SK-N-SH (cell line): ENCODE measurements at regions not wholly inside any gene's neighbourhood (a gene's known extent, or its start where the extent isn't known, plus 50 kb on each side); places are given as distances from the start of the nearest gene placed in this dataset.

Experiments
- EZH2phosphoT487 ChIP-seq: fragments of 200-600 bp; sonication (generic); IDR thresholded peaks from 2 replicates; pipeline ENCODE4 v1.6.1; 2017; ENCODE audit warnings: low read depth, mixed run types, mild to moderate bottlenecking, antibody characterized with exemption, moderate library complexity, borderline replicate concordance
- FOXJ3 ChIP-seq: sonication (generic); formaldehyde crosslinking; IDR thresholded peaks from 2 replicates; pipeline ENCODE4 v1.5.1; 2020; ENCODE audit warnings: mild to moderate bottlenecking, missing genetic modification reagents
- NRF1 ChIP-seq: IDR thresholded peaks from 2 replicates; pipeline ENCODE4 v1.6.1; 2012; ENCODE audit warnings: low read depth, mild to moderate bottlenecking, low read length
- POLR2AphosphoS5 ChIP-seq: IDR thresholded peaks from 2 replicates; pipeline ENCODE4 v1.6.1; 2012; ENCODE audit warnings: low read depth, low read length
- RCOR1 ChIP-seq: fragments of 150-350 bp; IDR thresholded peaks from 2 replicates; pipeline ENCODE4 v1.6.1; 2017; ENCODE audit warnings: antibody characterized with exemption, low read length
- RFX5 ChIP-seq: IDR thresholded peaks from 2 replicates; pipeline ENCODE4 v1.6.1; 2012; ENCODE audit warnings: mild to moderate bottlenecking, improper control_type of control experiment, low read length
- SMC3 ChIP-seq: IDR thresholded peaks from 2 replicates; pipeline ENCODE4 v1.6.1; 2012; ENCODE audit warnings: low read depth, low read length, improper control_type of control experiment
- TAF1 ChIP-seq: IDR thresholded peaks from 2 replicates; pipeline ENCODE4 v1.6.1; 2012; ENCODE audit warnings: low read depth, mild to moderate bottlenecking, low read length, moderate library complexity, borderline replicate concordance
- TCF12 ChIP-seq: IDR thresholded peaks from 2 replicates; pipeline ENCODE4 v1.4.0; 2012
- TF ChIP-seq, protein P1 (sequence below): fragments of 200-600 bp; sonication (generic); IDR thresholded peaks from 2 replicates; pipeline ENCODE4 v1.6.1; 2017; ENCODE audit warnings: antibody characterized with exemption, mild to moderate bottlenecking, moderate library complexity
- TF ChIP-seq, protein P2 (sequence below): IDR thresholded peaks from 2 replicates; pipeline ENCODE4; 2012
- TF ChIP-seq, protein P3 (sequence below): fragments of 150-350 bp; IDR thresholded peaks from 2 replicates; pipeline ENCODE4 v1.6.1; 2017; ENCODE audit warnings: antibody characterized with exemption, low read length, low read depth, borderline replicate concordance
- TF ChIP-seq, protein P4 (sequence below): IDR thresholded peaks from 2 replicates; pipeline ENCODE4 v1.4.0; 2012; ENCODE audit warnings: low read depth, borderline replicate concordance

DNA sequence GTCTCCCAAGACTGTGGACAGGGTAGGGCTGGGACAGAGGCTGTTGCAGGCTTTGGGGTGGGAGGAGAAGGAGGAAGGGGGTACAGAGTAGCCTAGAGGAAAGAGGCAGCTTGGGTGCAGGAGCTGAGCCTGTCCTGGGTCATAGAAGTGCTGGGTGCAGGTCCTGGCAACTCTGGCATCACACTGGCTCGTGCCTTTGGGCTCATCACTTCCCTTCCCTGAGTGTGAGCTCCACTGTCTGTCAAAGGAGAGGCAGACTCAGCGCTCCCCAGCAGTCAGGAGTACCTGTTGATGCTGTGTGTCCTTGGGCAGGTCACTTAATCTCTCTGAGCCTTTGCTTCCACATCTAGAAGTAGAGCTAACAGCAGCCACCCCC is 157.1 kb downstream of the PTPRU start:
- TF ChIP-seq EZH2phosphoT487 (no peak), POLR2AphosphoS5 (no peak), TCF12 (no peak), SMC3 (no peak), TAF1 (no peak), RCOR1 (no peak), NRF1 (no peak), RFX5 (no peak), FOXJ3 (no peak)
- TF ChIP-seq, protein P1, sequence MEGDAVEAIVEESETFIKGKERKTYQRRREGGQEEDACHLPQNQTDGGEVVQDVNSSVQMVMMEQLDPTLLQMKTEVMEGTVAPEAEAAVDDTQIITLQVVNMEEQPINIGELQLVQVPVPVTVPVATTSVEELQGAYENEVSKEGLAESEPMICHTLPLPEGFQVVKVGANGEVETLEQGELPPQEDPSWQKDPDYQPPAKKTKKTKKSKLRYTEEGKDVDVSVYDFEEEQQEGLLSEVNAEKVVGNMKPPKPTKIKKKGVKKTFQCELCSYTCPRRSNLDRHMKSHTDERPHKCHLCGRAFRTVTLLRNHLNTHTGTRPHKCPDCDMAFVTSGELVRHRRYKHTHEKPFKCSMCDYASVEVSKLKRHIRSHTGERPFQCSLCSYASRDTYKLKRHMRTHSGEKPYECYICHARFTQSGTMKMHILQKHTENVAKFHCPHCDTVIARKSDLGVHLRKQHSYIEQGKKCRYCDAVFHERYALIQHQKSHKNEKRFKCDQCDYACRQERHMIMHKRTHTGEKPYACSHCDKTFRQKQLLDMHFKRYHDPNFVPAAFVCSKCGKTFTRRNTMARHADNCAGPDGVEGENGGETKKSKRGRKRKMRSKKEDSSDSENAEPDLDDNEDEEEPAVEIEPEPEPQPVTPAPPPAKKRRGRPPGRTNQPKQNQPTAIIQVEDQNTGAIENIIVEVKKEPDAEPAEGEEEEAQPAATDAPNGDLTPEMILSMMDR = no peak
- TF ChIP-seq, protein P2, sequence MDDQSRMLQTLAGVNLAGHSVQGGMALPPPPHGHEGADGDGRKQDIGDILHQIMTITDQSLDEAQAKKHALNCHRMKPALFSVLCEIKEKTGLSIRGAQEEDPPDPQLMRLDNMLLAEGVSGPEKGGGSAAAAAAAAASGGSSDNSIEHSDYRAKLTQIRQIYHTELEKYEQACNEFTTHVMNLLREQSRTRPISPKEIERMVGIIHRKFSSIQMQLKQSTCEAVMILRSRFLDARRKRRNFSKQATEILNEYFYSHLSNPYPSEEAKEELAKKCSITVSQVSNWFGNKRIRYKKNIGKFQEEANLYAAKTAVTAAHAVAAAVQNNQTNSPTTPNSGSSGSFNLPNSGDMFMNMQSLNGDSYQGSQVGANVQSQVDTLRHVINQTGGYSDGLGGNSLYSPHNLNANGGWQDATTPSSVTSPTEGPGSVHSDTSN = no peak
- TF ChIP-seq, protein P3, sequence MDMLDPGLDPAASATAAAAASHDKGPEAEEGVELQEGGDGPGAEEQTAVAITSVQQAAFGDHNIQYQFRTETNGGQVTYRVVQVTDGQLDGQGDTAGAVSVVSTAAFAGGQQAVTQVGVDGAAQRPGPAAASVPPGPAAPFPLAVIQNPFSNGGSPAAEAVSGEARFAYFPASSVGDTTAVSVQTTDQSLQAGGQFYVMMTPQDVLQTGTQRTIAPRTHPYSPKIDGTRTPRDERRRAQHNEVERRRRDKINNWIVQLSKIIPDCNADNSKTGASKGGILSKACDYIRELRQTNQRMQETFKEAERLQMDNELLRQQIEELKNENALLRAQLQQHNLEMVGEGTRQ = no peak
- TF ChIP-seq, protein P4, sequence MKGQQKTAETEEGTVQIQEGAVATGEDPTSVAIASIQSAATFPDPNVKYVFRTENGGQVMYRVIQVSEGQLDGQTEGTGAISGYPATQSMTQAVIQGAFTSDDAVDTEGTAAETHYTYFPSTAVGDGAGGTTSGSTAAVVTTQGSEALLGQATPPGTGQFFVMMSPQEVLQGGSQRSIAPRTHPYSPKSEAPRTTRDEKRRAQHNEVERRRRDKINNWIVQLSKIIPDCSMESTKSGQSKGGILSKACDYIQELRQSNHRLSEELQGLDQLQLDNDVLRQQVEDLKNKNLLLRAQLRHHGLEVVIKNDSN = no peak
